IMR-90 (cell line): ENCODE measurements at regions not wholly inside any gene's neighbourhood (a gene's known extent, or its start where the extent isn't known, plus 50 kb on each side); places are given as distances from the start of the nearest gene placed in this dataset.

Experiments used
- ATAC-seq: fragments of 200-7000 bp; cut with Tn5 transposase; 2 replicates; pipeline ENCODE4 v1.9.1; 2020; ENCODE audit warnings: low read depth, mild to moderate bottlenecking, moderate library complexity
- BruUV-seq: library from RNA; stranded (reverse); fragments of 400-500 nt; replicated peaks from 2 replicates; lab custom pipeline; 2021; lab: Mats Ljungman, UMichigan
- CTCF ChIA-PET: fragments of 300-600 bp; formaldehyde crosslinking; extraction: SDS; loops from one replicate; lab custom pipeline; 2021; ENCODE audit warnings: antibody characterized with exemption; lab: Yijun Ruan, JAX
- POLR2A ChIA-PET: fragments of 300-600 bp; sonication (Branson Sonifier 250); formaldehyde crosslinking; loops from one replicate; lab custom pipeline; 2022; ENCODE audit warnings: antibody characterized with exemption; ENCODE audit not compliant: unreplicated experiment; lab: Charles Lee
- DNase-seq: peaks from one replicate; pipeline ENCODE4 v3.0.0; 2013
- H2AFZ ChIP-seq: replicated peaks from 2 replicates; pipeline ENCODE3; 2013; ENCODE audit warnings: low read length, mild to moderate bottlenecking; ENCODE audit not compliant: poor library complexity
- H2AK5ac ChIP-seq: 2 replicates; pipeline ENCODE4 v1.6.1; 2013; ENCODE audit warnings: low read depth, low read length, inconsistent platforms
- H2AK9ac ChIP-seq: replicated peaks from 2 replicates; pipeline ENCODE3; 2013; ENCODE audit warnings: mild to moderate bottlenecking, low read depth, low read length, moderate library complexity; ENCODE audit not compliant: poor library complexity
- H2BK120ac ChIP-seq: 2 replicates; pipeline ENCODE4 v1.6.1; 2013; ENCODE audit warnings: low read depth, low read length, inconsistent platforms
- H2BK15ac ChIP-seq: 3 replicates; pipeline ENCODE4 v1.6.1; 2013; ENCODE audit warnings: low read depth, low read length, inconsistent platforms
- H2BK20ac ChIP-seq: 2 replicates; pipeline ENCODE4 v1.6.1; 2013; ENCODE audit warnings: low read depth, mild to moderate bottlenecking, inconsistent platforms, low read length, moderate library complexity
- H2BK5ac ChIP-seq: 2 replicates; pipeline ENCODE4 v1.6.1; 2013; ENCODE audit warnings: mild to moderate bottlenecking, low read depth, low read length, inconsistent platforms; ENCODE audit not compliant: poor library complexity, severe bottlenecking
- H3K14ac ChIP-seq: replicated peaks from 2 replicates; pipeline ENCODE4 v1.6.1; 2013; ENCODE audit warnings: low read depth, low read length, inconsistent platforms
- H3K18ac ChIP-seq: 2 replicates; pipeline ENCODE4 v1.6.1; 2013; ENCODE audit warnings: low read depth, low read length, control low read depth
- H3K23ac ChIP-seq: 2 replicates; pipeline ENCODE4 v1.6.1; 2013; ENCODE audit warnings: low read depth, low read length, inconsistent platforms
- H3K27ac ChIP-seq: 2 replicates; pipeline ENCODE4 v1.5.1; 2013; ENCODE audit warnings: mild to moderate bottlenecking, control low read depth, low read length; ENCODE audit not compliant: insufficient read depth
- H3K27me3 ChIP-seq: 2 replicates; pipeline ENCODE4 v1.6.1; 2013; ENCODE audit warnings: low read length; ENCODE audit not compliant: control insufficient read depth, insufficient read depth
- H3K36me3 ChIP-seq: 2 replicates; pipeline ENCODE4 v1.6.1; 2013; ENCODE audit warnings: low read length, mixed read lengths; ENCODE audit not compliant: control insufficient read depth, insufficient read depth
- H3K4ac ChIP-seq: 2 replicates; pipeline ENCODE4 v1.6.1; 2013; ENCODE audit warnings: low read depth, low read length, inconsistent platforms
- H3K4me1 ChIP-seq: 2 replicates; pipeline ENCODE4 v1.6.1; 2013; ENCODE audit warnings: low read length, mixed read lengths; ENCODE audit not compliant: control insufficient read depth, insufficient read depth
- H3K4me2 ChIP-seq: 2 replicates; pipeline ENCODE4 v1.6.1; 2013; ENCODE audit warnings: low read depth, mild to moderate bottlenecking, control low read depth, low read length, moderate library complexity
- H3K4me3 ChIP-seq: 2 replicates; pipeline ENCODE4 v1.5.1; 2013; ENCODE audit warnings: low read depth, mild to moderate bottlenecking, control low read depth, low read length, moderate library complexity; ENCODE audit not compliant: insufficient read depth
- H3K56ac ChIP-seq: 2 replicates; pipeline ENCODE4 v1.6.1; 2013; ENCODE audit warnings: low read length, inconsistent platforms; ENCODE audit not compliant: insufficient read depth; ENCODE audit errors: extremely low read depth
- H3K79me1 ChIP-seq, 2 experiments: 2 replicates each; pipeline ENCODE4 v1.6.1; 2013; ENCODE audit warnings: low read length in 2 of 2, inconsistent platforms in 1 of 2, low read depth in 1 of 2
- H3K9ac ChIP-seq: 2 replicates; pipeline ENCODE4 v1.6.1; 2013; ENCODE audit warnings: low read depth, low read length, control low read depth
- H3K9me1 ChIP-seq: 2 replicates; pipeline ENCODE4 v1.6.1; 2013; ENCODE audit warnings: low read length, inconsistent platforms; ENCODE audit not compliant: insufficient read depth
- H3K9me3 ChIP-seq: 2 replicates; pipeline ENCODE4 v1.6.1; 2013; ENCODE audit warnings: low read length; ENCODE audit not compliant: control insufficient read depth, insufficient read depth
- H4K20me1 ChIP-seq: 2 replicates; pipeline ENCODE4 v1.6.1; 2013; ENCODE audit warnings: low read length, inconsistent platforms; ENCODE audit not compliant: insufficient read depth
- H4K5ac ChIP-seq: 2 replicates; pipeline ENCODE4 v1.6.1; 2013; ENCODE audit warnings: mild to moderate bottlenecking, low read depth, low read length, control low read depth
- H4K8ac ChIP-seq, 2 experiments: 2 replicates each; pipeline ENCODE4 v1.6.1; 2013; ENCODE audit warnings: low read depth in 2 of 2, low read length in 2 of 2, control low read depth in 1 of 2, inconsistent platforms in 1 of 2
- H4K91ac ChIP-seq: 2 replicates; pipeline ENCODE4 v1.6.1; 2013; ENCODE audit warnings: low read depth, low read length, inconsistent platforms; ENCODE audit not compliant: insufficient read depth
- MAFK ChIP-seq: IDR thresholded peaks from 2 replicates; pipeline ENCODE4 v1.6.1; 2012; ENCODE audit warnings: low read depth, low read length, improper control_type of control experiment
- WGBS, 2 experiments: methylation state at CpG; one replicate each; pipeline versions ENCODE4 v1.1.5 to v1.1.7; 2013; ENCODE audit warnings: missing lambda C conversion rate in 2 of 2; ENCODE audit not compliant: insufficient read length in 1 of 2; ENCODE audit errors: extremely low coverage in 2 of 2; 5-methylcytosine and 5-hydroxymethylcytosine counted together
- dilution Hi-C: fragments of 300-500 bp; cut with HindIII; formaldehyde crosslinking; loops from one replicate; pipeline ENCODE4 v1.14.3; 2018; ENCODE audit warnings: low sequenced_read_pairs; ENCODE audit not compliant: unreplicated experiment
- in situ Hi-C: fragments of 300-500 bp; cut with MboI; formaldehyde crosslinking; loops from 3 replicates; pipeline ENCODE4 v1.14.3; 2019; ENCODE audit warnings: low sequenced_read_pairs, inconsistent platforms, mixed read lengths
- intact Hi-C: fragments of 100-400 bp; cut with micrococcal nuclease; formaldehyde crosslinking; loops from 2 replicates; pipeline ENCODE4 v1.10.0; 2022
- TF ChIP-seq, protein P1 (sequence below): fragments of 150-350 bp; IDR thresholded peaks from 2 replicates; pipeline ENCODE4 v1.6.1; 2017; ENCODE audit warnings: mild to moderate bottlenecking, antibody characterized with exemption, low read length, low read depth

DNA sequence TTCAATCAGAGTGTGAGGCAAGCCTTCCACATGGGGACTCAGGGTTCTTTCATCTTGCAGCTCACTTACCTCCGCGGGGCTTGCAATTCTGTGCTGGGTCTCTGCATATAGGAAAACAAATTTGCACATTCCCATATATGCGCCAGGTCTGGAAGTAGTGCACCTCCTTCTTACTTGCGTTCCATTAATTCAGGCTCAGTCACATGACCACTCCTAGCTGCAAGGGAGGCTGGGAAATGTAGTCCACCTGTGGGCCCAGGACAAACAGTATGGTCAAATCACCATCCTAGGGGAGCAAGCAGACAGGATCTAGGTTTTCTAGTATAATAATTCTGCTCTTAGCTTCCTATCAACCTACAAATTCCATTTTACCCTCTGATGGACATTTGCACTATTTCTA is 160.4 kb downstream of the AACS start:
- no peak overlapping the region for H3K23ac ChIP-seq
- H3K9ac ChIP-seq, result no peak overlapping the region
- no peak overlapping the region for H3K4me2 ChIP-seq
- H2AK5ac ChIP-seq, result no peak overlapping the region
- H3K18ac ChIP-seq, result no peak overlapping the region
- H3K79me1 ChIP-seq, result no peaks in the 10 kb centered on the region
- no peaks in the 10 kb centered on the region for H4K20me1 ChIP-seq
- H2BK5ac ChIP-seq, result no peak overlapping the region
- H3K14ac ChIP-seq, result no peak overlapping the region
- no peaks in the 10 kb centered on the region for H3K27me3 ChIP-seq
- ATAC-seq (no peak), DNase-seq (no peak)
- H2AFZ ChIP-seq, result no peak overlapping the region
- no peak overlapping the region for H2AK9ac ChIP-seq
- no peaks in the 10 kb centered on the region for H3K9me1 ChIP-seq
- ChIA-PET CTCF (no interaction called here), POLR2A (no interaction called here)
- TF ChIP-seq MAFK, result no peak
- TF ChIP-seq, protein P1, sequence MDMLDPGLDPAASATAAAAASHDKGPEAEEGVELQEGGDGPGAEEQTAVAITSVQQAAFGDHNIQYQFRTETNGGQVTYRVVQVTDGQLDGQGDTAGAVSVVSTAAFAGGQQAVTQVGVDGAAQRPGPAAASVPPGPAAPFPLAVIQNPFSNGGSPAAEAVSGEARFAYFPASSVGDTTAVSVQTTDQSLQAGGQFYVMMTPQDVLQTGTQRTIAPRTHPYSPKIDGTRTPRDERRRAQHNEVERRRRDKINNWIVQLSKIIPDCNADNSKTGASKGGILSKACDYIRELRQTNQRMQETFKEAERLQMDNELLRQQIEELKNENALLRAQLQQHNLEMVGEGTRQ, result 0 out of 2 replicates have a peak, but pooled peaks have one; percentile 11
- intact Hi-C loops (no loop called here), in situ Hi-C loops (no loop called here), dilution Hi-C loops (no loop called here)
- no peak overlapping the region for H4K5ac ChIP-seq
- no peak overlapping the region for H2BK15ac ChIP-seq
- H2BK20ac ChIP-seq, result no peak overlapping the region
- H3K4ac ChIP-seq, result no peak overlapping the region
- H3K56ac ChIP-seq, result no peak overlapping the region
- H2BK120ac ChIP-seq, result no peak overlapping the region
- no peak overlapping the region for H4K91ac ChIP-seq
- BruUV-seq, result no TSS peak
- WGBS, 2 experiments, result 94% methylated on average over 2 of the region's 4 CpGs; no CpG with 5 or more reads in 1 of the 2 experiments
- H3K36me3 ChIP-seq, result no peaks in the 10 kb centered on the region
- no peaks in the 10 kb centered on the region; the same call in 1 of the 2 replicates for H3K9me3 ChIP-seq
- no peak overlapping the region for H4K8ac ChIP-seq
- H3K4me1 ChIP-seq, result no peaks in the 10 kb centered on the region
- no peak overlapping the region for H3K27ac ChIP-seq
- no peak overlapping the region for H3K4me3 ChIP-seq
